MM.1S (cell line): ENCODE measurements at regions not wholly inside any gene's neighbourhood (a gene's known extent, or its start where the extent isn't known, plus 50 kb on each side); places are given as distances from the start of the nearest gene placed in this dataset.

Experiments used
- EZH2 ChIP-seq: fragments of 300-600 bp; sonication (generic); optimal IDR thresholded peaks from 2 replicates; pipeline ENCODE3; 2017; ENCODE audit warnings: low read depth, mild to moderate bottlenecking, antibody characterized with exemption, low read length, mixed read lengths
- EZH2phosphoT487 ChIP-seq: fragments of 300-600 bp; sonication (generic); IDR thresholded peaks from 2 replicates; pipeline ENCODE4 v1.6.1; 2018; ENCODE audit warnings: antibody characterized with exemption, low read length
- TF ChIP-seq, protein P1 (sequence below): fragments of 300-600 bp; sonication (generic); IDR thresholded peaks from 2 replicates; pipeline ENCODE4 v1.5.1; 2016; ENCODE audit warnings: antibody characterized with exemption, low read length, mixed read lengths

DNA sequence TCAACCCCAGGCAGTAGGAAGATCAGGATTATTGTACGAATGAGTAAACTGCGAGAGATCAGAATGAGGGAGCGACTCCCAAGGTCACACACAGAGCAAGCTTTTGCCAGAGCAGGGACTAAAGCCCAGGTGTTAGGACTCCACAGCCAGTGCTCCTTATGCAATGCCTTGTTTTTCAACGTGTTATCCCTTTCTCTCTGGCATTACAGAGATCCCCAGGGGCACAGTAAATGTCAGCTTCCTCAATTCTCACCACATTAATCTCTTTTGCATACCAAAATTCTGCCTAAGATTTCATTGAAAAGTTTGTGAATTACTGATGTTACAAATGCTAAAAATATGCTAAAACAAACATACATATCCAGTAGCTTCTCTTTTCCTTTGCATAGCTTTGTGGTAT is 68.1 kb upstream of the CES5A start:
- TF ChIP-seq, protein P1, sequence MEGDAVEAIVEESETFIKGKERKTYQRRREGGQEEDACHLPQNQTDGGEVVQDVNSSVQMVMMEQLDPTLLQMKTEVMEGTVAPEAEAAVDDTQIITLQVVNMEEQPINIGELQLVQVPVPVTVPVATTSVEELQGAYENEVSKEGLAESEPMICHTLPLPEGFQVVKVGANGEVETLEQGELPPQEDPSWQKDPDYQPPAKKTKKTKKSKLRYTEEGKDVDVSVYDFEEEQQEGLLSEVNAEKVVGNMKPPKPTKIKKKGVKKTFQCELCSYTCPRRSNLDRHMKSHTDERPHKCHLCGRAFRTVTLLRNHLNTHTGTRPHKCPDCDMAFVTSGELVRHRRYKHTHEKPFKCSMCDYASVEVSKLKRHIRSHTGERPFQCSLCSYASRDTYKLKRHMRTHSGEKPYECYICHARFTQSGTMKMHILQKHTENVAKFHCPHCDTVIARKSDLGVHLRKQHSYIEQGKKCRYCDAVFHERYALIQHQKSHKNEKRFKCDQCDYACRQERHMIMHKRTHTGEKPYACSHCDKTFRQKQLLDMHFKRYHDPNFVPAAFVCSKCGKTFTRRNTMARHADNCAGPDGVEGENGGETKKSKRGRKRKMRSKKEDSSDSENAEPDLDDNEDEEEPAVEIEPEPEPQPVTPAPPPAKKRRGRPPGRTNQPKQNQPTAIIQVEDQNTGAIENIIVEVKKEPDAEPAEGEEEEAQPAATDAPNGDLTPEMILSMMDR, result no peak
- no peak for TF ChIP-seq EZH2
- no peak for TF ChIP-seq EZH2phosphoT487
